NOMO-1 treated with dmso at 0.1 percent for 144 hours (cell line): ENCODE measurements at regions not wholly inside any gene's neighbourhood (a gene's known extent, or its start where the extent isn't known, plus 50 kb on each side); places are given as distances from the start of the nearest gene placed in this dataset.

Source experiments
- DNase-seq: peaks from one replicate; lab custom pipeline; 2025; ENCODE audit not compliant: unreplicated experiment; lab: John Stamatoyannopoulos, UW

DNA sequence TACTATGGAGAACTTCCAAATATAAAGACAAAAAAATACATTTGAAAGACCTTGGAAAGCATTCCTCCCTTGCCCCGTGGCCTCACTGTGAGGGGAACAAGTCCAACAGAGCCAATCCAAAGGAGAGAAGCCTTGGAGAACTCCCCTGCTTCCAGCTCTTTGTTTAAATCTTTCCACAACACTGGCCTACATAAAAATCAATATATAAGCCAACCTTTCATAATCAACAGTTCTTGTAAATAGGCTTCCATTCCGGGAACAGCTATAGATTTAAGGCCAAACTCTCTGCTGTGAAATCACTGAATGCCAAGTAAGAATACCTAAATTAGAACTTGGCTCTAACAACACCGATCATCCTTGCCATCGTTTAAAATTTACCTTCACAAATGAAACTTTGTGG, 242.1 kb downstream of the HACE1 start:
- no peak for DNase-seq

GRCh38 chr6:104614394-104614793, 245.3 kb downstream of the HACE1 start:
- DNase-seq = no peak

DNA sequence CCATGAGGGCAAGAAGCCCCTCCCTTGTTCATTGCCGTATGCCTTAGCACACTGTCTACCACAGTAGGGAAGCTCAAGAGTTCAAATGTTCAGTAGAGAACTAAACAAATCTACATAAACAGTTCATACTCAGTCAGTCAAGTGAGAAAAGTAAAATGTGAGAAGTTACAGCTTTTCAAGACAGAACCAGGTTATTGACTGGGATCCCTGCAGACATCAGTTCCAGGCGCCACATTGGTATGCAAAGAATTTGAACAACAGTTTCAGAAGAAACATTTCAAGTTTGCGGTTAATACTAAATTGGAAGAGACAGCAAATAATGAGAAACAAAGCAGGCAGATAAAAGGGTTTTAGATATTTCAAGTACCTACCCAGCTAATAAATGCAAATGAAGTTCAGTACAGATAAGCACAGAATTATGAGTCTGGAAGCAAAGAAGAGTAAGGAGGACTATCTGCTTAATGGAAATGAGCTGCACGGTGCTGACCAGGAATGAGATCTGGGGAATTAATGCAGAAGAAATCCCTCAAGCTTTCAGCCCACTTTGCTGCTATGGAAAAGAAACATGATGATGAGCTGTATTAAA, 246.2 kb downstream of the HACE1 start:
- no peak for DNase-seq

DNA sequence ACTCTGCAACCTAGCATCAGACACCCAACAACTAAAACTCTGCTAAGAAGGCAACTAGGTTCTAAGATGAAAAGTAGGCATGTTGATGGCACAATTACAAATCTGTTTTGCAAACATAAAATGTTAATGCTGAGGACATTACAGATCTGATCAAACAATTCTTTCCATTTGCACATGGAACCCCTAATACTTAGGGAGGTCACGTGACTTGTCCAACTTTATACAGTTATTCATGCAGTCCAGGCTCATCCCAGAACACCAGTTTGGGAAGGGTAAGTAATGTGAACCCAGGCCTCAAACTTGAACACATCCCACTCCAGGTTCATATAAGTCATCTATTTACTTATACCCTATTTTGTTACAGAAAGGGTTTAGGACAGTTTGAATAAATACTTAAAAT, 247.2 kb downstream of the HACE1 start:
- DNase-seq = no peak

- DNase-seq = no peak
Measured at GRCh38 chr6:104608101-104608500, 251.6 kb downstream of the HACE1 start.

- no peak for DNase-seq
Measured at GRCh38 chr6:104607501-104607900, 252.2 kb downstream of the HACE1 start.

DNA sequence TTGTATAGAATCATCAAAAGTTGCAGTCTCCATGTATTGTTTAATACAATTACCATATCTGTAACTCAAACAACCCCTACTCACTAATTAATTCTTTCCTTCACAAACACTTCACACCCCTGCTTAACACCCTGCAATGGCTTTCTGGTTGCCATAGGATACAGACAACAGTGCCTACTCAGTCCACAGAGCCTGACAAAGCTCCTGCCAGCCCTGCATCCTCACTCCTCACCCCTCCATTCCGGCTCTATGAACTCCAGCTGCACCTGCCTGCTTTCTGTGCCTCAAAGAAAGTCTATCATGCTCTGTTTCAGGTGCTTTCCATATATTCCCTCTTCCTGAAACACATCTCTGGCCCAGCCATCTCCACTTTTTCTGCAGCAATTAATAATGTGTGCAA, 253.4 kb downstream of the HACE1 start:
- no peak for DNase-seq

GRCh38 chr6:104604685-104605084, 255.0 kb downstream of the HACE1 start:
- DNase-seq = no peak

DNA sequence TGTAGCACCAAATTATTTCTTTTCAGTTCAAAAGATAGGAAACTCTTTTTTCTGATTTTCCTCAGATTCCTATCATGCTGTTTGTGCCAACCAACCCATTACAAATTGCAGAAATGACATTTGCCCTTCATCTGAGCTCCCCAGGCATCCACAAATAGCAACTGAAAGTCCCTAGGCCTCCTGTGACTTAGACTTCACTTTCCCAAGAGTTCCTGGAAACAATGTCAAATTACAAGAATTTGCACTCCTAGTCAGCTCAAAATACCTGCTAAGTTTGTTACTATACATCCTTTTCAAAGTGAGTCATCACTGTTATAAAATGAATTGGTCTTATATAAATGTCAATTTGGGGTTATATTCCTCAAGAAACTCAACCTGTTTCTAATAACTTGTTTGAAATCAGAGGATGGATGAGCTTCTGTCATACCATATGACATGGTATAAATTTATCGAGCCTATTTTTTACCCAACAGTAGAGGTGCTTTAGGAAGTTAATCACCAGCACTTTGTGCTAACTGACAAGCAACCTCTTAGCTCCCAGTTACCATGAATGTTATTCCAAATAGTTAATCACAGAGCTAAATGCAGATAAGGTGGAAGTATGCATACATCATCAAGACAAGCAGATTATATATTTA, 256.5 kb downstream of the HACE1 start:
- DNase-seq = no peak

- DNase-seq = no peak
Measured at GRCh38 chr6:104601721-104602120, 258.0 kb downstream of the HACE1 start.

DNA sequence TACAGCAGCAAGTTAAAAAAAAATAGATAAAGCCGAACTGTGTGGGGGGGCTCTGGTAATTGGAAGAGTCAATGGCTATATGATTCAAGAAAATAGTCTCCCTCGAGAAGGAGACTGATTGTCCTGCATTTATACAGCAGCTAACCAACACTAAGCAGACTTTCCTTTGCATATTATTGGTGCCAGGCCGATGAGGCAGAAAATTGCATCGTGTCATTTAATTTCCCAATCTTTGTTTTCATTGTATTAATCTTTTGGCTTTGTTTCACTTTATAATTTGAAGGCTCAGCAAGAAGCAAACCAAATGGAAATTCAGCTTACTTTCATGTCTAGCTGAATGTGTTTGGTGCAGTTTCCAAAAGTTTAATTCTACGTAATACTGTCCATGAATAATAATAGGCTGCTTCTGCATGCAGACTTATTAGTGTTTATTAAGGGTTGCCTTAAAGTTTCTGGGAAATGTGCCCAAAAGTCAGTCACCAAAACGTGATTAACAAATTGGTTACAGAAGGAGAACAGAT, 258.5 kb downstream of the HACE1 start:
- DNase-seq = no peak

DNA sequence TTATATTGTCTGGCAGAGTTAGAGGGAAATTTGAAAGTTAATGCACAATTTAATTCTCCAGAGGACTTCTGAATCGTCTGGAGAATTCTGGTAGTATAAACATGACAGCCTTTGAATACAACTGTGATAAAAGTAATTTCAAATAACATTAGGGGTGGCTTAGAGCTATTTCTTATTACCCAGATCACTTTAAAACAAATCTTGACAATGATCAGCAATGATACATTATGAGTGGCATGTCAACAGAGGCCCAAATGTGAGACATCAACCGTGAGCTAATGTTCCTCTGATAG, 259.1 kb downstream of the HACE1 start:
- no peak for DNase-seq

- no peak for DNase-seq
Measured at GRCh38 chr6:104599821-104600638, 259.7 kb downstream of the HACE1 start.

DNA sequence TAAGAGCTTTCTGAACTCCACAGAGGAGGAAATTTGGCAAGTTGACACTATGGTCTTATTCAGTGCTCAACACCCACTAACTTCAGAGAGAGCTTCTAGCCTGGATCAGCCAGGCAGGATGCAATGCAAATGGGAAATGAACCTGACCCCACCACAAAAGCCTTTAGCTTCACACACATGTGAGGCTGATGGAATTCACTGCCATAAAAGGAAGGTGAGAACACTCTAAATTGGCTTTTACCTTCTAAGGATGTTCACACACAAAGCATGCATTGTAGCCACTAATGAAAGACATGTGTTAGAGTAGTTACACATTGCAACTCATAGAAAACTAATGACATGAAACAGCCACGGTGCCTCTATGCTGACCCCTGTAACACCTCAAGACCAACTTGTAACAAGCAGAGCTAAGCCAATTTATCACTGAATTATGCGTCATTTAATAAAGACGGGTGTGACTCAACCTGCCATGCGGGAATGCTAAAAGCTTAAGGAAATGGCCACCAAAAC, 262.1 kb downstream of the HACE1 start:
- DNase-seq = no peak

- DNase-seq = no peak
Measured at GRCh38 chr6:104596091-104596490, 263.6 kb downstream of the HACE1 start.

DNA sequence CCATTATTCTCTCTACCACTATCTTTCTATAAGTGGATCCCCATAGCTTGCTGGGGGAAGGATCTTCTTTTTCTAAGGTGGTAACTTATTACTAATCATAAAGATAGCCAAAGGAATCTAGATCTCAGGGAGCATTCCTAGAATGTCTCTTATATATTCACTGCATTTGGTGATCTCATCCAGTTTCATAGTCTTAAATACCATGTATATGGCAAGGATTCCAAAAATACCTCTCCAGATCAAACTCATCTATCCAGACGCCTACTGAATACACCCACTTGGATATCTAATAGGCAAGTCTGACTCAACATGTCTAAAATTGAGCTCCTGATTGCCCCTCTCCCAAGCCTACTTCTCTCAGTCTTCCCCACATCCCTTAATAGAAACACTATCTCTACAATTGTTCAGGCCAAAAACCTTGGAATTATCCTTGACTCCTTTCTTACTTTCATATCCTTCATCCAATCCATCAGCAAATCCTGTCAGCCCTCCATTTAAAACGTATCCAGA, 264.4 kb downstream of the HACE1 start:
- no peak for DNase-seq

DNA sequence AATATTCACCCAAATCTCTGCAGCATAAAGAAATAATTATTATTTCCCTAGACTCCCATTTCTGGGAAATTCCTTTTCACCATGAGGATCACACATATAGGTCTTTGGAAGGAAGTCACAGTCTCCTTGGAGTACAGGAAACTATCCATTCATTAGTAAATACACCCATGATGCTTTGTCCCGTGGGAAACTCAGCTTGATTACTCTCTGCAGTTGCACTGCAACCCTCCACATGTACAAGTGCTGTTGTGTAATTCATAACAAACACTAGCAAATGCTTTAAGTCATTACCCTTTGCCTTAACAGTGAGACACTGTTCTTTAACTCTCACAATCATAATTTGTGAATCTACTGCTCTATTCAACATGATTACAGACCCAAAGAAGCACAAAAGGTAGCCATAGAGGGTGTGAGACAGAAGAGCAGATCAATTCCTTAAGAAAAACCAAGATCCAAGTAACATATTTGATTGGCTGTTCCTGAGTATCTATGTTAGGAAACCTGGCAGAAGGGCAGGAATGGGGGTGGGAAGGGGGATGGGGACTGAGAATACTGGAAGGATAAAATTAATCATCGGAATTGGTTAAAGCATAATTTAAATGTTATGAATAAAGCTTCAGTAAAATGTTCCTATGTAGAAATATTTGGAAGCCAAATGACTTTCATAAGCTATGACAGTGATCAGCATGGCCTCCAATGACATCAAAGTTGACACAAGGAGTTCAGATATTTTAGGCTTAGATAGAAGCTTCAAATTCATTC, 268.0 kb downstream of the HACE1 start:
- DNase-seq = no peak

DNA sequence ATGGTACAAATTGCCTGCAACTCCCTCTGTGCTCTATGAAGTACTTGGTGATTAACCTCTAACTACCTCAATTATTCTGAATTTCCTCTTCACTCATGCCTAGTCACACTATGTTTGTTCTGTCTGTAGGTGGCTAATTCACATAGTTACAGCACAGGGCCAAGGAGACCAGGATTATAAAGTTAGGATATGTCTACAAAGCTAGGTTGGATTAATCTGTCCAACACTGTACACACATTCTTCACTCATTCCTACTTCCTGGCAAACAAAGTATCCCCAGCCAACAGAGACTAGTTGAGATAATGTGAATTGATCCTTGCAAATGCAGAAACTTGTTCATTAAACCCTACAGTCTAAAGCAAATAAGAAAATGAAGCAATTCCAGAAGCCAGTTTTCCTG, 269.8 kb downstream of the HACE1 start:
- DNase-seq = no peak

GRCh38 chr6:104585646-104586045, 274.1 kb downstream of the HACE1 start:
- DNase-seq = no peak

- no peak for DNase-seq
Measured at GRCh38 chr6:104580452-104580851, 279.3 kb downstream of the HACE1 start.

GRCh38 chr6:104579310-104579863, 280.3 kb downstream of the HACE1 start:
- DNase-seq = no peak
